GM23338 (cell line): ENCODE measurements at regions not wholly inside any gene's neighbourhood (a gene's known extent, or its start where the extent isn't known, plus 50 kb on each side); places are given as distances from the start of the nearest gene placed in this dataset.

ENCODE experiments used
- ATAC-seq: fragments of 200-7000 bp; cut with Tn5 transposase; 3 replicates; pipeline ENCODE4 v1.9.1; 2020
- DNase-seq: peaks from one replicate; pipeline ENCODE4 v3.0.0-alpha.2; 2015; ENCODE audit warnings: low spot score
- H2AFZ ChIP-seq: fragments of 200-600 bp; sonication (generic); 2 replicates; pipeline ENCODE4 v1.8.0; 2016; ENCODE audit warnings: antibody characterized with exemption, mild to moderate bottlenecking, moderate library complexity
- H3F3A ChIP-seq: fragments of 200-600 bp; sonication (generic); replicated peaks from 2 replicates; pipeline ENCODE4 v1.8.0; 2017; ENCODE audit warnings: antibody characterized with exemption, mixed run types, low read depth
- H3K27ac ChIP-seq: fragments of 200-600 bp; sonication (generic); 2 replicates; pipeline ENCODE4 v1.6.1; 2016; ENCODE audit warnings: low read depth
- H3K27me3 ChIP-seq: fragments of 200-600 bp; sonication (generic); 2 replicates; pipeline ENCODE4 v1.8.0; 2016; ENCODE audit warnings: mild to moderate bottlenecking, mixed run types, moderate library complexity; ENCODE audit not compliant: insufficient read depth
- H3K36me3 ChIP-seq: fragments of 200-600 bp; sonication (generic); 2 replicates; pipeline ENCODE4 v1.8.0; 2016; ENCODE audit warnings: mild to moderate bottlenecking; ENCODE audit not compliant: insufficient read depth
- H3K4me1 ChIP-seq: fragments of 200-600 bp; sonication (generic); 2 replicates; pipeline ENCODE4 v1.8.0; 2016; ENCODE audit warnings: mild to moderate bottlenecking, moderate library complexity; ENCODE audit not compliant: insufficient read depth
- H3K4me2 ChIP-seq: fragments of 200-600 bp; sonication (generic); 2 replicates; pipeline ENCODE4 v1.7.1; 2017; ENCODE audit warnings: mixed run types
- H3K4me3 ChIP-seq: fragments of 200-600 bp; sonication (generic); 2 replicates; pipeline ENCODE4 v1.6.1; 2016; ENCODE audit warnings: mixed run types
- H3K79me2 ChIP-seq: fragments of 200-600 bp; sonication (generic); replicated peaks from 2 replicates; pipeline ENCODE4 v1.8.0; 2017; ENCODE audit warnings: mild to moderate bottlenecking; ENCODE audit not compliant: insufficient read depth
- H3K9me2 ChIP-seq: fragments of 200-600 bp; sonication (generic); 2 replicates; pipeline ENCODE4 v1.8.0; 2017; ENCODE audit not compliant: insufficient read depth
- H4K20me1 ChIP-seq: fragments of 200-600 bp; sonication (generic); replicated peaks from 2 replicates; pipeline ENCODE4 v1.8.0; 2017; ENCODE audit warnings: mild to moderate bottlenecking; ENCODE audit not compliant: insufficient read depth
- H3K27ac Mint-ChIP-seq: 2 replicates; pipeline ENCODE4 v1.8.0; 2020; ENCODE audit warnings: inconsistent platforms, mild to moderate bottlenecking, moderate library complexity, mixed read lengths
- H3K27me3 Mint-ChIP-seq: 3 replicates; pipeline ENCODE4 v1.8.0; 2022; ENCODE audit warnings: low read depth, mild to moderate bottlenecking, moderate library complexity, mixed read lengths, inconsistent platforms; ENCODE audit not compliant: insufficient read depth, poor library complexity
- H3K36me3 Mint-ChIP-seq: 3 replicates; pipeline ENCODE4 v1.8.0; 2021; ENCODE audit warnings: low read depth, mild to moderate bottlenecking, inconsistent platforms, moderate library complexity, mixed read lengths
- H3K4me1 Mint-ChIP-seq: 3 replicates; pipeline ENCODE4 v1.8.0; 2020; ENCODE audit warnings: mild to moderate bottlenecking, inconsistent platforms, mixed read lengths
- H3K4me3 Mint-ChIP-seq: 3 replicates; pipeline ENCODE4 v1.8.0; 2021; ENCODE audit warnings: moderate library complexity, mild to moderate bottlenecking, inconsistent platforms, mixed read lengths
- H3K9me3 Mint-ChIP-seq: 3 replicates; pipeline ENCODE4 v1.8.0; 2020; ENCODE audit warnings: moderate library complexity, mild to moderate bottlenecking, inconsistent platforms, mixed read lengths
- CREB1 ChIP-seq: fragments of 250-450 bp; sonication (Bioruptor Pico); IDR thresholded peaks from 2 replicates; pipeline ENCODE4 v1.5.0; 2020; ENCODE audit warnings: low read depth, mild to moderate bottlenecking, moderate library complexity
- CTCF ChIP-seq, 2 experiments: fragments of 200-600 bp in 1 of 2; sonication (generic) in 1 of 2; conservative IDR thresholded peaks; 2 replicates each; pipeline versions ENCODE4 v1.5.1 to v1.6.1; 2016 to 2017; ENCODE audit warnings: antibody characterized with exemption in 2 of 2, low read depth in 2 of 2, mild to moderate bottlenecking in 2 of 2, moderate library complexity in 1 of 2
- EZH2 ChIP-seq: fragments of 200-600 bp; sonication (generic); IDR thresholded peaks from one replicate; pipeline ENCODE4 v1.8.0; 2017; ENCODE audit warnings: antibody characterized with exemption, mild to moderate bottlenecking, low read depth; ENCODE audit not compliant: unreplicated experiment
- JUNB ChIP-seq: IDR thresholded peaks from one replicate; pipeline ENCODE4 v1.6.1; 2016; ENCODE audit warnings: antibody characterized with exemption; ENCODE audit not compliant: unreplicated experiment
- NANOG ChIP-seq: IDR thresholded peaks from 2 replicates; pipeline ENCODE4 v1.6.1; 2016; ENCODE audit warnings: antibody characterized with exemption, borderline replicate concordance
- POLR2AphosphoS5 ChIP-seq: IDR thresholded peaks from 2 replicates; pipeline ENCODE4 v1.6.1; 2016; ENCODE audit warnings: antibody characterized with exemption, low read depth
- REST ChIP-seq: IDR thresholded peaks from one replicate; pipeline ENCODE4 v1.6.1; 2018; ENCODE audit warnings: antibody characterized with exemption; ENCODE audit not compliant: unreplicated experiment
- STAT1 ChIP-seq: IDR thresholded peaks from one replicate; pipeline ENCODE4 v1.6.1; 2016; ENCODE audit warnings: antibody characterized with exemption; ENCODE audit not compliant: unreplicated experiment
- ZNF114 ChIP-seq: fragments of 250-450 bp; sonication (Bioruptor Pico); IDR thresholded peaks from 2 replicates; pipeline ENCODE4 v1.5.0; 2020; ENCODE audit warnings: mild to moderate bottlenecking, moderate library complexity
- TF ChIP-seq, protein P1 (sequence below): IDR thresholded peaks from 2 replicates; pipeline ENCODE4 v1.6.1; 2016; ENCODE audit warnings: antibody characterized with exemption

DNA sequence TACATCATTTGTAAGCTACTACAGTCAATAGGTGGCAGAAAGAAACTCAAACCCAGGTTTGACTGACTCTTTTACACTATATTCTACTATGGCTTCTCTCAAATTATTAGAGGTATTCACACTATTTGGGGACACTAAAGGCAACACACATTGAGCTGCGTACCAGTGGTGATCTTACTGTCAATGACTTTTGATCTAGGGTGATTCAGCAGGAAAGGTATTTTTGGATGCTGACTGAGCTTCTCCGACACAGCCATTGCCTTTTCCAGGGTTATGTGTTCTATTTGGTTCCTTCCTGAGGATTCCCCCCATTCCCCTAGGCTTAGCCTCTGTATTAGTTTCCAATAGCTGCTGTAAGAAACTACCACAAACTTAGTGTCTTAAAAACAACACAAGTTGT, 73.2 kb upstream of the JAK1 start (continued):
- TF ChIP-seq REST: no peak

- Histone ChIP-seq H3K36me3 (no peaks in the 10 kb centered on the region), H3K4me1 (no peaks in the 10 kb centered on the region), H2AFZ (no peak overlapping the region), H3F3A (no peaks in the 10 kb centered on the region), H3K4me2 (no peak overlapping the region), H4K20me1 (no peaks in the 10 kb centered on the region), H3K27ac (no peak overlapping the region), H3K9me2 (no peaks in the 10 kb centered on the region), H3K27me3 (no peaks in the 10 kb centered on the region), H3K4me3 (no peak overlapping the region), H3K79me2 (no peaks in the 10 kb centered on the region)
- DNase-seq (no peak), ATAC-seq (no peak)
- Mint-ChIP-seq H3K4me1 (no peaks in the 10 kb centered on the region), H3K36me3 (no peaks in the 10 kb centered on the region), H3K4me3 (no peak overlapping the region), H3K27ac (no peak overlapping the region), H3K27me3 (peaks cover 7% of the 10 kb centered on the region), H3K9me3 (no peaks in the 10 kb centered on the region)
- TF ChIP-seq POLR2AphosphoS5 (no peak), JUNB (no peak), CREB1 (CRISPR knock-in tag) (no peak), CTCF (conservative IDR thresholded peaks at IDR 0.05; ENCODE audit: low read depth in 2 of 2) (no peak), NANOG (no peak), EZH2 (no peak), REST (no peak), STAT1 (no peak), ZNF114 (CRISPR knock-in tag) (no peak)
- TF ChIP-seq, protein P1, sequence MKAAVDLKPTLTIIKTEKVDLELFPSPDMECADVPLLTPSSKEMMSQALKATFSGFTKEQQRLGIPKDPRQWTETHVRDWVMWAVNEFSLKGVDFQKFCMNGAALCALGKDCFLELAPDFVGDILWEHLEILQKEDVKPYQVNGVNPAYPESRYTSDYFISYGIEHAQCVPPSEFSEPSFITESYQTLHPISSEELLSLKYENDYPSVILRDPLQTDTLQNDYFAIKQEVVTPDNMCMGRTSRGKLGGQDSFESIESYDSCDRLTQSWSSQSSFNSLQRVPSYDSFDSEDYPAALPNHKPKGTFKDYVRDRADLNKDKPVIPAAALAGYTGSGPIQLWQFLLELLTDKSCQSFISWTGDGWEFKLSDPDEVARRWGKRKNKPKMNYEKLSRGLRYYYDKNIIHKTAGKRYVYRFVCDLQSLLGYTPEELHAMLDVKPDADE: no peak
Observed at GRCh38 chr1:65042467-65042866, 76.1 kb upstream of the JAK1 start.
